GM19467 (cell line): ENCODE measurements at regions not wholly inside any gene's neighbourhood (a gene's known extent, or its start where the extent isn't known, plus 50 kb on each side); places are given as distances from the start of the nearest gene placed in this dataset.

Experiments
- ATAC-seq: cut with Tn5 transposase; IDR thresholded peaks from one replicate; pipeline ENCODE4 v1.9.1; 2021; ENCODE audit warnings: mild to moderate bottlenecking, moderate library complexity; ENCODE audit not compliant: unreplicated experiment

DNA sequence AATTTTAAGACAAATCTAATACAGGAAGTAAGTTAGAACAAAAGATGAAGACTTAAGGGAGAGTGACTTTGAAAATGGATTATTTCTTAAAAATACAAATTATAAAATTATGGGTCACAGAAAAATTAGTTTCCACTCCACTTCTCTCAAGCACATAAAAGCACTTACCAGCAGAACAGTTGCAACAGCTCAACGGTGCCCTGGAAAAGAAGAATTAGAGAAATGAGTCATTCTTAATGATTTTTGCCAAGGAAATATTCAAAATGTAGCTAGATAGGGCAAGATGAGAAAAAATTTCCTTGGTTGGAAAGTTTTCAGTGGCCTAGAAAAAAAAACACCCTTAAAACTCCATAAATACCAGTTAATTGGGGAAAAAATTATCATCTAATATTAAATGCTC lies 2185.6 kb upstream of the CELF4 start:
- ATAC-seq, result no peak

DNA sequence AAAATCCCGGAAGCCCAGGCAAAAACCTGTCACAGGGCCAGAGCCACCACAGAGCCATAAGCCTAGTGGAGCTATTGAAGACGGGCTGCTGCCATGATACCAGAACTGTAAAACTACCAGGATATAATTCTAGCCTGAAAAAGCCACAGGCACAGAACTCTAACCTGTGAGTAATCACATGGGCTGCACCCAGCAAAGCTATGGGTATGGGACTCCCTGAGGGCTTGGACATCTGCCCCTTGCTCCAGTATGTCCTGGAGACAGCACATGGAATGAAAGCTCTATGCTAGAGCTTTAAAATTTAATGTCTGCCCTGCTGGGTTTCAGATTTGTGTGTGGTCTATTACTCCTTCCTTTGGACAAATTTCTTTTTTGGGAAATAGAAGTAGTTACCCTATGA lies 2183.6 kb upstream of the CELF4 start:
- no peak for ATAC-seq

DNA sequence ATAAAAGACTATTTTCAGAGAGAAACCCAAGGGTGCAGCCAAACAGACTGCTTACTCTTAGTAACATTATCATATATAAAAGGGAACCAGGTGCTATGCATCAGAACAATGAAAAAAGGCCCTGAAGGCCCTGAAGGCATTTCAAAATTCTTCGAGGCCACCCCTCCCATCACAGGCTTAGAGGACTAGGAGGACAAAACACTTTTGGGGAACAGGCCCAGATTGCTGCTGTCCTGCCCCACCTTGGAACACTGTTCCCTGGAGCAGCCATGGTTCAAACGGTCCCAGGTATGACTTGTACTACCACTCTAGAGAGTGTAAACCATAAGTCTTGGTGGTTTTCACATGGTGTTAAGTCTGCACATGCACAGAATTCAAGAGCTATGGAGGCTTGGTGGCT lies 2183.1 kb upstream of the CELF4 start:
- ATAC-seq, result no peak

GRCh38 chr18:39746201-39746600 lies 2180.6 kb upstream of the CELF4 start:
- no peak for ATAC-seq

DNA sequence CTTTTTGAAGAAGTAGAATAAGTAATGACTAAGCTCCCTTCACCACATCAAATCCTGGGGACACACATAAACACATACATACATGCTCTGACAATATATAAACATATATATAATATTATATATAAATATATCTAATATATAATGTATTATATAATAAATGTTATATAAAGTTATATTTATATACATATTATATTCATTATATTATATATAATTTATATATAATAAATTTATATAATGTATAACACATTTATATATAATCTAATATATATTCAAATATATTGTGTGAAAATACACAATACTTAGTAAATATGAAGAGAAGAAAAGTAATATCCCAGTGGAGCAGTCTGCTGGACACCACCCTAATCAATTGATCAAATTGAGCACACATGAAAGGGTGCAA lies 2177.9 kb upstream of the CELF4 start:
- ATAC-seq, result no peak

GRCh38 chr18:39741755-39742466 lies 2176.3 kb upstream of the CELF4 start:
- no peak for ATAC-seq

DNA sequence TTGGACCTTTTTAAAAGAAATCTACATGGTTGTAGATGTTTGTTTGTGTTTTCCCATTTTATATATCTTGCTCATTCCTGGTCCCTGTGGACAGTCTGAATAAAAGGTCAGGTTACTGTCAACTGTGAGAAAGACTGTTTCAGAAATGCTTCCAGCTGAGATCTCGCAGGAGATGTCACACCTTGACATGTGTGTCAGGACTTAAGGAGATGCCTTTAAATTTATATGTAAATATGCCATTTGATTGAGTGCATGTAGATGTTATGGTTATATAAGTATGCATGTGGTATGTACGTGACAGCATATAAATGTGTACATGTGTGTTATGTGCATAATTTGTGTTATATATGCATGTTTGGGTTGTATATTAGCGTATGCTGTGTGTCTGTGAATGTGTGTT lies 2172.3 kb upstream of the CELF4 start:
- no peak for ATAC-seq

- ATAC-seq, result no peak
Measured at GRCh38 chr18:39732918-39733317, 2167.3 kb upstream of the CELF4 start.

DNA sequence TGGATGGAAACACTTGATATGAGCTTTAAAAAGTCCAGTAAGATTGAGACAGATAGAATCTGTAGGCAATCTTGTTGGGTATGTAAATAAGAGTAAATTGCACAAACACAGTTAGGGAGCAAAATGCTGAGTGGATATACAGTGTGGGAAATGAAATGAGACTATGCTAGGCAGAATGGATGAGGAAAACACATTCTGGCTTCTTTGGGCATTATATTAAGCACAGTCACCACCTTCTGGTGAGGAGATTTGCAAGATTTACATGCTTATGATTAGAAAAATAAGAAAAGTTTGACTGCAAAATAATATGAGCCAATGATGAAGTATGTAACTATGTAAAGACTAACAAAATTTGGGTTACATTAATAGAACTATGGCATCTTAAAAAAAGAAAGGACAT lies 2165.0 kb upstream of the CELF4 start:
- ATAC-seq, result no peak

DNA sequence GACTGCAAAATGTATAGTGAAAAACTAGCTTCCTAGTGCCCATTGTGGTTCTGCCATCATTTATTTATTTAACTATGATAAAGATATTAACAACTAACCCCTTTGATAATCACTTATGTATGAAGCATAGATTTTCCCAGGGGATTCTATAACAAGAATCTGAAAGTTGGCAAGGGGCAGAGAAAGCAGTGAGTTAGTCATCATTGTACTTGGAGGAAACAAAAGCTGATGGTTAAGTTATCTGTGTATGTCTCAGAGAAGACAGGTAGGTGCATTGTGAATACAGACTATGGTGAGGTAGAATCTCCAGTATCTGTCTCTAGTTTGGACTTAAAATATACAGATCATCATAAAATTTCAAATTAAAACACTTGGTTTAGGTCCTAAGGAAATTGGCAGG lies 2159.1 kb upstream of the CELF4 start:
- ATAC-seq, result no peak

- no peak for ATAC-seq
Measured at GRCh38 chr18:39721712-39722111, 2156.1 kb upstream of the CELF4 start.

GRCh38 chr18:39713961-39714360 lies 2148.4 kb upstream of the CELF4 start:
- ATAC-seq, result no peak

DNA sequence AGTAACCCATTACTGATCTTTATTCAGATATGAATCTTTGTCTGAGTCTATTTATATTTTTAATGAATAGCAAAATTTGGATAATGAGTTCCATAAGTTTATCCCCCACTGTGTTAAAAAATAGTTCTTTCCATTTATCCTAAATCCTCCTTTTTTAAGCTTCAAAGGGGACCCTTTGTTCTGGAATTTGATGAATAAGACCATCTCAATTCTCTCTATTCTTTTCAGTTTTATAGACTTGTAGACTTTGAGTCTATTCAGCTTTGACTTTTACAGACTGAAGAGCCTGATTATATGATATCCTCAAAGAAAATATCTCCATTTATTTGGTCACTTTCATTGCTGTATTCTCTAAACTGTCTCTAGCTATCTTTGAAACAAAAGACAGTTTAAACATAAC lies 2146.1 kb upstream of the CELF4 start:
- no peak for ATAC-seq

DNA sequence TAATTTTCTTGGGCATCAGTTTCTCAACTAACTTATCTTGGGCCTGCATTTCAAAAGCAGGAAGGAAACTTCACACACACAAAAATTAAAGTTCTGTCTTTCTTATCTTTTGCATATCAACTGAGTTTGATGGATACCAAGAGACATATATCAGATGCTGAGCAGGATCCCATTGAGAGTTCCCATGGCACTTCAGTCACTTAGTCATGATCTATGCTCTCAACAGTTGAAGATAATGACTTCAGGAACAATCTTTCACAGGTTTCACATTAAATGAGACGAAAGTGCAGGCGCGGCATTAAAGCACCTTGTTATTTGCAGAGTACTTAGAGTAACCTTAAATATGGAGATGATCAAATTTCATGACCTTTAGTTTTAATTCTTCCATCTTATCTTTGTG lies 2139.8 kb upstream of the CELF4 start:
- ATAC-seq, result no peak

DNA sequence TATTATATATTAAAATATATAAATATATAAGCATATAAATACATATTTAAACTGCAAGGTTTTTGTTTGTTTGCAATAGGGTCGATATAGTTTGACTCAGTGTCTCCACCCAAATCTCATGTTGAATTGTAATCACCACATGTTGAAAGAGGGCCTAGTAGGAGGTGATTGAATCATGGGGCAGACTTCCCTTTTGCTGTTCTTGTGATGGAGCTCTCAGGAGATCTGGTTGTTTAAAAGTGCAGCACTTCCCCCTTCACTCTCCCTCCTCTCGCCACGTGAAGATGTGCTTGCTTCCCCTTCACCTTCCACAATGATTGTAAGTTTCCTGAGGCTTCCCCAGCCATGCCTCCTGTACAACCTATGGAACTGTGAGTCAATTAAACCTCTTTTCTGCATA lies 2137.3 kb upstream of the CELF4 start:
- no peak for ATAC-seq

DNA sequence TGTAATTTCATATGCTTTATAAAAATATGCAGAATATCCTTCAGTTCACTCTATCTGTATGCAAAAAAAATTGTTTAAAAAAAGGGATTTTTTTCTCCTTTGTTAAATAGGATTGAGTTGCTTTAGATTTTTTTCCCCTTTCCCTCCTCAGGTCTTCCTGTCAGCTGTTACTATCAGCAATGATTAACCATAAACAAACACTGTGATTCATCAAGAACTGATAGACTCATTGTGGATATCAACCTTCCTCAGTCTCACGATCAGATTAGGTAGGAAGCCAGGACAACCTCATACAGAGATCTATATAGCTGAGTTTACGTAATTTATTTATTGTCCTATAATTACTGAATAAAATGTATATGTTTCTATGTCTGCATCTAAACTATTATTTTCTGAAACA lies 2136.2 kb upstream of the CELF4 start:
- ATAC-seq, result no peak

DNA sequence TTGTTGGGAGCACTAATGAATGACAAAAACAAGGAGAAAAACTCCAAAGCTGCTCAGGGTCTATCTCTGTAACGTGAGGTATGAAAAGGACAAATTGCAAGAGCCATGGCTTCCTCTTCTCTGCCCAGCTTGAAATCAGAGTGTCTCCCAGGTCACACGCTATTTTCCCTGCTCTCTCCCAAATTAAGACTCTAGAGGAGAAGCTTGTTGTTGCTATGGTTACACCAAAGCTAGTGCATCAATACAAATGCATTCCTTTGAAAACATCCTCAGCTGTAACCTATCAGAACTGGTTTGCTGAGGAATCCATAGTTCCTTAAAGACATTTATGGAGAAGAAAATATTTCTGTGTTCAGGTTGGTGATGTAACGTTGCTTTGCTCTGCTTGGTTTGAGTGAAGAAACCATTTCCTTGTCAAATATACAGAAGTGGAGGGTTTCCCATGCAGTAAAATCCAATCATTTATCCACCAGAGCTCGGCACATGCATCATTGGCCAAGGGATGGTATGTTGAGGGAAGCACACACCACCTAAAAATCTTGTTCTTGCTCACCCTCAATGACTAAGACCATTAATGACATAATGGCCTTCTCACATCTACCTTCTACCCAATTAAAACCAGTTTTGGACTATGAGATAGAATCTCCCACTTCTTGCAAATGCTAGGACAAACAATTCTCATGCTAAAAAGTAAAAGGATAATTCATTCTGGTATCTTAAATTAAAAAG lies 2135.6 kb upstream of the CELF4 start:
- no peak for ATAC-seq

DNA sequence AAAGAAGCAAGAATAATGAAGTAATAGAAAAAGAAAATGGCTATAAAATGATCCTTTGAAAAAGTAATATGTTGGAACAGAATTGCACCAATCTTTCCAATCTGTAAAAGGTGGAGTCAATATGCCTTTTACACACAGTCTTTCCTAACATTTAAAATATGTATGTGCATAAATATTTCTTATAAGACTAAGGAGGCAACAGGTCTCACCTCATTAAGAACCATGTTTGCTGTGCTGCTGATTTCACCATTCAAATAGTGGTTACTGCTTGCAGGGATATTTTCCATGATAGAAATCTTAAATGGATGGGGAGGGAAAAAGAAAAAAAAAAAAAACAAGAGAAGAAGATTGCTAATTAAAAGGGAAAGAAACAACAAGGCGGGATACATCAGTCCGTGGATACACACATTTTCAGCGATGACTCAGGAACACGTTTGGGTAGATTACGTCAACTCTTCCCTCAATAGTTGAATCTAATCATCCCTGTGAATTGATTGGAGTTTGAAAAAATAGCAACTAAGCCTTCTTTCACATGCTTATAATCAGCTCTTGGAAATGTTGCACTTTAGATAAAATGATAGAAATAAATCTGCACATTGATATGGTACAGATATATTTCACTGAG lies 2133.9 kb upstream of the CELF4 start:
- no peak for ATAC-seq

- ATAC-seq, result no peak
Measured at GRCh38 chr18:39698436-39698835, 2132.8 kb upstream of the CELF4 start.

GRCh38 chr18:39693359-39693758 lies 2127.8 kb upstream of the CELF4 start:
- no peak for ATAC-seq

- no peak for ATAC-seq
Measured at GRCh38 chr18:39692367-39693015, 2126.9 kb upstream of the CELF4 start.
